ENCODE measurements at regions not wholly inside any gene's neighbourhood (a gene's known extent, or its start where the extent isn't known, plus 50 kb on each side); places are given as distances from the start of the nearest gene placed in this dataset.

- peaks cover 5 to 6% of the 10 kb centered on the region in 2 donors for H3K9me3 ChIP-seq (replicated peaks in 1 of 2; ENCODE audit: control insufficient read depth in 1 of 2, insufficient read depth in 1 of 2, low read length in 2 of 2)
- WGBS (ENCODE audit: insufficient coverage): no CpG with 5 or more reads among the region's 4 CpGs
- H3K27me3 ChIP-seq (ENCODE audit: control insufficient read depth in 2 of 2, insufficient read depth in 2 of 2, low read length in 2 of 2): no peaks in the 10 kb centered on the region
- Mint-ChIP-seq H3K9me3 (peaks cover 0 to 5% (median 1%) of the 10 kb centered on the region in 7 donors), H3K36me3 (no peaks in the 10 kb centered on the region), H3K4me3 (no peak overlapping the region), H3K27ac (no peak overlapping the region), H3K4me1 (no peaks in the 10 kb centered on the region), H3K27me3 (ENCODE audit: low read depth in 3 of 3) (peaks cover 0 to 1% (median 0%) of the 10 kb centered on the region in 3 donors)
- H3K36me3 ChIP-seq (replicated peaks in 1 of 2; ENCODE audit: control insufficient read depth in 1 of 2, insufficient read depth in 2 of 2, low read length in 2 of 2): no peaks in the 10 kb centered on the region
- no peaks in the 10 kb centered on the region for H3K4me1 ChIP-seq (ENCODE audit: control insufficient read depth in 1 of 2, insufficient read depth in 2 of 2, low read length in 2 of 2)
- no peaks in the 10 kb centered on the region for H4K20me1 ChIP-seq (ENCODE audit: insufficient read depth, low read length)
- no peak overlapping the region for H3K9ac ChIP-seq (ENCODE audit: insufficient read depth, low read length, poor library complexity, severe bottlenecking)
- H3K4me3 ChIP-seq (replicated peaks in 1 of 3; ENCODE audit: low read depth in 2 of 3, low read length in 3 of 3): no peak overlapping the region
- no peak for DNase-seq
- intact Hi-C loops (cut with micrococcal nuclease): no loop called here
- H3K79me2 ChIP-seq (ENCODE audit: insufficient read depth, low read length): no peaks in the 10 kb centered on the region
- no peak overlapping the region for H3K4me2 ChIP-seq (replicated peaks; ENCODE audit: extremely low read depth, low read length, poor library complexity, severe bottlenecking)
- TF ChIP-seq, protein P1, sequence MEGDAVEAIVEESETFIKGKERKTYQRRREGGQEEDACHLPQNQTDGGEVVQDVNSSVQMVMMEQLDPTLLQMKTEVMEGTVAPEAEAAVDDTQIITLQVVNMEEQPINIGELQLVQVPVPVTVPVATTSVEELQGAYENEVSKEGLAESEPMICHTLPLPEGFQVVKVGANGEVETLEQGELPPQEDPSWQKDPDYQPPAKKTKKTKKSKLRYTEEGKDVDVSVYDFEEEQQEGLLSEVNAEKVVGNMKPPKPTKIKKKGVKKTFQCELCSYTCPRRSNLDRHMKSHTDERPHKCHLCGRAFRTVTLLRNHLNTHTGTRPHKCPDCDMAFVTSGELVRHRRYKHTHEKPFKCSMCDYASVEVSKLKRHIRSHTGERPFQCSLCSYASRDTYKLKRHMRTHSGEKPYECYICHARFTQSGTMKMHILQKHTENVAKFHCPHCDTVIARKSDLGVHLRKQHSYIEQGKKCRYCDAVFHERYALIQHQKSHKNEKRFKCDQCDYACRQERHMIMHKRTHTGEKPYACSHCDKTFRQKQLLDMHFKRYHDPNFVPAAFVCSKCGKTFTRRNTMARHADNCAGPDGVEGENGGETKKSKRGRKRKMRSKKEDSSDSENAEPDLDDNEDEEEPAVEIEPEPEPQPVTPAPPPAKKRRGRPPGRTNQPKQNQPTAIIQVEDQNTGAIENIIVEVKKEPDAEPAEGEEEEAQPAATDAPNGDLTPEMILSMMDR (IDR thresholded peaks at IDR 0.05): no peak
- no peak overlapping the region for H3K27ac ChIP-seq (ENCODE audit: low read depth in 1 of 2, low read length in 2 of 2)
- no peak overlapping the region for H2AFZ ChIP-seq (ENCODE audit: insufficient read depth, low read depth, low read length, poor library complexity, severe bottlenecking)
These were observed 510.5 kb upstream of the LRFN5 start for GRCh38 chr14:41096131-41096530.

DNA sequence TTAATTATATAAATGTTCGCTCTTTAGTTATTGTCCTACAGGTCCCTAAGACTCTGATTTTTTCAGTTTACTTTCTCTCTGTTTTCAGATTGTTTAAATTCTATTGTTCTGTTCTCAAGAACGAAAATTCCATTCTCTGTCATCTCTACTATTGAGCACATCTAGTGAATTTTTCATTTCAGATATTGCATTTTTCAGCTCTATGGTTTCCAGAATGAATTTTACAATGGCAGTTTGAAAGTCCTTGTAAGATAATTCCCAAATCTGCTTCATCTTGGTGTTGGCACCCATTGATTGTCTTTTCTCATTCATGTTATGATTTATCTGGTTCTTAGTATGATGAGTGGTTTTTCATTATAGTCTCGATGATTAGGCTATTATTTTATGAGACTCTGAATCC, 519.6 kb upstream of the LRFN5 start:
- H3K36me3 ChIP-seq (replicated peaks in 1 of 2; ENCODE audit: control insufficient read depth in 1 of 2, insufficient read depth in 2 of 2, low read length in 2 of 2): no peaks in the 10 kb centered on the region
- Mint-ChIP-seq H3K4me3 (no peak overlapping the region), H3K9me3 (peaks cover 0 to 6% (median 3%) of the 10 kb centered on the region in 7 donors), H3K4me1 (no peaks in the 10 kb centered on the region), H3K36me3 (no peaks in the 10 kb centered on the region), H3K27ac (no peak overlapping the region), H3K27me3 (ENCODE audit: low read depth in 3 of 3) (no peaks in the 10 kb centered on the region)
- no peak for DNase-seq
- H3K27ac ChIP-seq (ENCODE audit: low read depth in 1 of 2, low read length in 2 of 2): no peak overlapping the region
- no CpG with 5 or more reads among the region's 3 CpGs for WGBS (ENCODE audit: insufficient coverage)
- intact Hi-C loops (cut with micrococcal nuclease): no loop called here
- TF ChIP-seq, protein P1 (IDR thresholded peaks at IDR 0.05): no peak
- H3K79me2 ChIP-seq (ENCODE audit: insufficient read depth, low read length): no peaks in the 10 kb centered on the region
- no peak overlapping the region for H3K4me2 ChIP-seq (replicated peaks; ENCODE audit: extremely low read depth, low read length, poor library complexity, severe bottlenecking)
- H2AFZ ChIP-seq (ENCODE audit: insufficient read depth, low read depth, low read length, poor library complexity, severe bottlenecking): no peak overlapping the region
- H3K4me3 ChIP-seq (replicated peaks in 1 of 3; ENCODE audit: low read depth in 2 of 3, low read length in 3 of 3): no peak overlapping the region
- no peaks in the 10 kb centered on the region for H3K4me1 ChIP-seq (ENCODE audit: control insufficient read depth in 1 of 2, insufficient read depth in 2 of 2, low read length in 2 of 2)
- no peaks in the 10 kb centered on the region for H3K27me3 ChIP-seq (ENCODE audit: control insufficient read depth in 2 of 2, insufficient read depth in 2 of 2, low read length in 2 of 2)
- peaks cover 6 to 10% of the 10 kb centered on the region in 2 donors for H3K9me3 ChIP-seq (replicated peaks in 1 of 2; ENCODE audit: control insufficient read depth in 1 of 2, insufficient read depth in 1 of 2, low read length in 2 of 2)
- no peaks in the 10 kb centered on the region for H4K20me1 ChIP-seq (ENCODE audit: insufficient read depth, low read length)
- H3K9ac ChIP-seq (ENCODE audit: insufficient read depth, low read length, poor library complexity, severe bottlenecking): no peak overlapping the region
